ENCODE measurements at regions not wholly inside any gene's neighbourhood (a gene's known extent, or its start where the extent isn't known, plus 50 kb on each side); places are given as distances from the start of the nearest gene placed in this dataset.
"Not testable (repeated sequence)": the region's sequence is repeated elsewhere in the genome, so short reads cannot be mapped to it uniquely, and the experiment has no call there.

- H3K9me3 ChIP-seq (ENCODE audit: control insufficient read depth, low read length): no peaks in the 10 kb centered on the region
- H3K27ac ChIP-seq (ENCODE audit: low read depth, low read length, severe bottlenecking): no peak overlapping the region
- H3K4me1 ChIP-seq (ENCODE audit: control insufficient read depth, insufficient read depth, low read length, poor library complexity, severe bottlenecking): no peaks in the 10 kb centered on the region
- H3K36me3 ChIP-seq (ENCODE audit: control insufficient read depth, insufficient read depth, low read length): no peaks in the 10 kb centered on the region
- H3K4me3 ChIP-seq (ENCODE audit: extremely low read depth, insufficient read depth, low read length, poor library complexity, severe bottlenecking): no peak overlapping the region
- 89 to 93% methylated on average over 3 of the region's 5 CpGs for WGBS, 2 experiments (ENCODE audit: insufficient coverage in 2 of 2)
Measured at GRCh38 chr3:88824666-88825564, 282.5 kb upstream of the EPHA3 start.

GRCh38 chr3:88828466-88828865, 279.0 kb upstream of the EPHA3 start:
- no peak overlapping the region for H3K4me3 ChIP-seq (ENCODE audit: extremely low read depth, insufficient read depth, low read length, poor library complexity, severe bottlenecking)
- H3K9me3 ChIP-seq (ENCODE audit: control insufficient read depth, low read length): no peaks in the 10 kb centered on the region
- WGBS, 2 experiments (ENCODE audit: insufficient coverage in 2 of 2): no CpG with 5 or more reads among the region's 2 CpGs
- H3K36me3 ChIP-seq (ENCODE audit: control insufficient read depth, insufficient read depth, low read length): no peaks in the 10 kb centered on the region
- no peak overlapping the region for H3K27ac ChIP-seq (ENCODE audit: low read depth, low read length, severe bottlenecking)
- H3K4me1 ChIP-seq (ENCODE audit: control insufficient read depth, insufficient read depth, low read length, poor library complexity, severe bottlenecking): no peaks in the 10 kb centered on the region

- no peak overlapping the region for H3K4me3 ChIP-seq (ENCODE audit: extremely low read depth, insufficient read depth, low read length, poor library complexity, severe bottlenecking)
- no CpG with 5 or more reads among the region's 2 CpGs for WGBS, 2 experiments (ENCODE audit: insufficient coverage in 2 of 2)
- H3K36me3 ChIP-seq (ENCODE audit: control insufficient read depth, insufficient read depth, low read length): no peaks in the 10 kb centered on the region
- H3K4me1 ChIP-seq (ENCODE audit: control insufficient read depth, insufficient read depth, low read length, poor library complexity, severe bottlenecking): no peaks in the 10 kb centered on the region
- no peaks in the 10 kb centered on the region for H3K9me3 ChIP-seq (ENCODE audit: control insufficient read depth, low read length)
- no peak overlapping the region for H3K27ac ChIP-seq (ENCODE audit: low read depth, low read length, severe bottlenecking)
Measured at GRCh38 chr3:88852606-88853005, 254.8 kb upstream of the EPHA3 start.

- no peaks in the 10 kb centered on the region for H3K4me1 ChIP-seq (ENCODE audit: control insufficient read depth, insufficient read depth, low read length, poor library complexity, severe bottlenecking)
- no peak overlapping the region for H3K4me3 ChIP-seq (ENCODE audit: extremely low read depth, insufficient read depth, low read length, poor library complexity, severe bottlenecking)
- no peaks in the 10 kb centered on the region for H3K9me3 ChIP-seq (ENCODE audit: control insufficient read depth, low read length)
- WGBS, 2 experiments (ENCODE audit: insufficient coverage in 2 of 2): 60% methylated on average over 1 of the region's 3 CpGs; no CpG with 5 or more reads in 1 of the 2 experiments
- no peaks in the 10 kb centered on the region for H3K36me3 ChIP-seq (ENCODE audit: control insufficient read depth, insufficient read depth, low read length)
- no peak overlapping the region for H3K27ac ChIP-seq (ENCODE audit: low read depth, low read length, severe bottlenecking)
Measured at GRCh38 chr3:88863196-88863595, 244.2 kb upstream of the EPHA3 start.

GRCh38 chr3:88876724-88877123, 230.7 kb upstream of the EPHA3 start:
- WGBS, 2 experiments (ENCODE audit: insufficient coverage in 2 of 2): 88% methylated on average over 3 of the region's 4 CpGs; no CpG with 5 or more reads in 1 of the 2 experiments
- no peaks in the 10 kb centered on the region for H3K4me1 ChIP-seq (ENCODE audit: control insufficient read depth, insufficient read depth, low read length, poor library complexity, severe bottlenecking)
- H3K36me3 ChIP-seq (ENCODE audit: control insufficient read depth, insufficient read depth, low read length): no peaks in the 10 kb centered on the region
- H3K9me3 ChIP-seq (ENCODE audit: control insufficient read depth, low read length): no peaks in the 10 kb centered on the region
- H3K27ac ChIP-seq (ENCODE audit: low read depth, low read length, severe bottlenecking): no peak overlapping the region
- no peak overlapping the region for H3K4me3 ChIP-seq (ENCODE audit: extremely low read depth, insufficient read depth, low read length, poor library complexity, severe bottlenecking)

DNA sequence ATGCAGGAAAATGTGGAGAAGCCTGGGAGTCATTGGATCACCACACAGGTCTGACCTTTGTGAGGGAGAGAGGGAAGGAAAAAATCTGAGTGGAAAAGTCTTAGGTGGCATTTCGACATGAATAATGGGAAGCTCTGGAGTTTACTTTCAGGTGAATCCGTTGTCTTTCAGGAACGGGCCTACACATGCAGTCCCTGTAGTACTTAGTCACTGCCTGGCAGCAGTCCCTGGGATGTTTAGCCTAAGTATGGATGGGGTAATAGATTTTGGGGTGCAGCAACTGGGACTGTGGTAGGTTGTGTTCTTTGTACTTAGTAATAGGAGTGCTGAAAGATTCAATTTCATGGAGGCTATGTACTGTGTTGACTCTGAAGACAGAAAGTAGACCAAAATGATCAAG, 227.5 kb upstream of the EPHA3 start:
- Histone ChIP-seq H3K36me3 (ENCODE audit: control insufficient read depth, insufficient read depth, low read length) (no peaks in the 10 kb centered on the region), H3K9me3 (ENCODE audit: control insufficient read depth, low read length) (no peaks in the 10 kb centered on the region), H3K4me3 (ENCODE audit: extremely low read depth, insufficient read depth, low read length, poor library complexity, severe bottlenecking) (no peak overlapping the region), H3K27ac (ENCODE audit: low read depth, low read length, severe bottlenecking) (no peak overlapping the region), H3K4me1 (ENCODE audit: control insufficient read depth, insufficient read depth, low read length, poor library complexity, severe bottlenecking) (no peaks in the 10 kb centered on the region)
- 90 to 96% methylated on average over 3 of the region's 3 CpGs for WGBS, 2 experiments (ENCODE audit: insufficient coverage in 2 of 2)

DNA sequence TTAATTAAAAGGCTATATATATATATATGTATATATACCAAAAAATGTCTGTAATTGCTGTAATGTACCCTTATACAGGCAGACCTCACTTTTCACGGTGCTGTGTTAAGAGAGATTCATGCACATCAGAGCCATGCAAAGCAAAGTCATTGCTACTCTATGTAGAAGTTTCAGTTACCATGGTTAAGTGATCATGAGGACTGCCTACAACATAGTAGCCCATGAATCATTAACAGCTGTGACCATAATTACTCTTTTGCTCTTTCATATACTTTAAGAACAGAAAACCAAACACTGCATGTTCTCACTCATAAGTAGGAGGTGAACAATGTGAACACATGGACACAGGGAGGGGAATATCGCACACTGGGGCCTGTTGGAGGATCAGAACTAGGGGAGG, 225.3 kb upstream of the EPHA3 start:
- H3K9me3 ChIP-seq (ENCODE audit: control insufficient read depth, low read length): no peaks in the 10 kb centered on the region
- no peak overlapping the region for H3K27ac ChIP-seq (ENCODE audit: low read depth, low read length, severe bottlenecking)
- no peak overlapping the region for H3K4me3 ChIP-seq (ENCODE audit: extremely low read depth, insufficient read depth, low read length, poor library complexity, severe bottlenecking)
- H3K4me1 ChIP-seq (ENCODE audit: control insufficient read depth, insufficient read depth, low read length, poor library complexity, severe bottlenecking): no peaks in the 10 kb centered on the region
- H3K36me3 ChIP-seq (ENCODE audit: control insufficient read depth, insufficient read depth, low read length): no peaks in the 10 kb centered on the region
- WGBS, 2 experiments (ENCODE audit: insufficient coverage in 2 of 2): no CpG with 5 or more reads among the region's 2 CpGs

DNA sequence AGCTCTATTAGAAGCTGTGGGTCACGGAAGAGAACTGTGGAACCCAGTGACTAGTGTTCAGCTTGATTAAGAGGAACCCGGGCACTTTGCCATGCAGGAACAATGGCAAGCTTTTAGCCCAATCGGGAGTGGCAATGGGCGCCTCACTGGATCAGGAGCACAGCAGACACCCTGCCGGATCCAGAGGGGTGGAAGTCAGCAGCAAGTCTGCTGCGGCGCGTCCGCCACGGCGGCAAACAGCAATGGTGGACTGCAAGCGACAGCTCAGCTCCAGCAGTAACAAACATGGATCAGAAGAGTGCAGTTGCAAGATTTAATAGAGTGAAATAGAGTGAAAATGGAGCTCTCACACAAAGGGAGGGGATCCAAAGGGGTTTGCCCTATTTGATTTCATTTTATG, 220.8 kb upstream of the EPHA3 start:
- H3K4me1 ChIP-seq (ENCODE audit: control insufficient read depth, insufficient read depth, low read length, poor library complexity, severe bottlenecking); H3K4me3 ChIP-seq (ENCODE audit: extremely low read depth, insufficient read depth, low read length, poor library complexity, severe bottlenecking); H3K27ac ChIP-seq (ENCODE audit: low read depth, low read length, severe bottlenecking); H3K36me3 ChIP-seq (ENCODE audit: control insufficient read depth, insufficient read depth, low read length): not testable (repeated sequence)
- peaks cover 12% of the 10 kb centered on the region for H3K9me3 ChIP-seq (ENCODE audit: control insufficient read depth, low read length)
- WGBS, 2 experiments (ENCODE audit: insufficient coverage in 2 of 2): 84 to 88% methylated on average over 12 of the region's 12 CpGs

DNA sequence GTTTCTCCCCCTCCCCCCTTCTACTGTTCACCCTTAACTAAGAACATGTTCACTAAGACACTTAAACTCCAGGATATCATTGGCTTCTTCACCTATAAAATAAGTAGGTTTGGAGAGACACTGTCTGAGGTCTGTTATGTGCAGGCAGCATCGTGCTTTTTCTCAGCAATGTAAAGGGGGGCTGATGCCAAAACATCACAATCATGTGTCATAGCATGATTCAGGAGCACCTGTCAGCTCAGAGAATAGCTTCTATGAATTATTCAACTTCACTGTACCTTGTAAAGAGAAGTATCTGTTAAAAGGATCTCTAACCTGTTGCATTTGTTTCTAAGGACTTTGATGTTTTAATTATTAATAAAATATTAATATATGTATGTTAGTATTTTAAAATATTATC, 211.4 kb upstream of the EPHA3 start:
- no peaks in the 10 kb centered on the region for H3K9me3 ChIP-seq (ENCODE audit: control insufficient read depth, low read length)
- no peaks in the 10 kb centered on the region for H3K36me3 ChIP-seq (ENCODE audit: control insufficient read depth, insufficient read depth, low read length)
- WGBS, 2 experiments (ENCODE audit: insufficient coverage in 2 of 2): no CpG with 5 or more reads among the region's 1 CpG
- no peak overlapping the region for H3K4me3 ChIP-seq (ENCODE audit: extremely low read depth, insufficient read depth, low read length, poor library complexity, severe bottlenecking)
- no peak overlapping the region for H3K27ac ChIP-seq (ENCODE audit: low read depth, low read length, severe bottlenecking)
- H3K4me1 ChIP-seq (ENCODE audit: control insufficient read depth, insufficient read depth, low read length, poor library complexity, severe bottlenecking): no peaks in the 10 kb centered on the region

DNA sequence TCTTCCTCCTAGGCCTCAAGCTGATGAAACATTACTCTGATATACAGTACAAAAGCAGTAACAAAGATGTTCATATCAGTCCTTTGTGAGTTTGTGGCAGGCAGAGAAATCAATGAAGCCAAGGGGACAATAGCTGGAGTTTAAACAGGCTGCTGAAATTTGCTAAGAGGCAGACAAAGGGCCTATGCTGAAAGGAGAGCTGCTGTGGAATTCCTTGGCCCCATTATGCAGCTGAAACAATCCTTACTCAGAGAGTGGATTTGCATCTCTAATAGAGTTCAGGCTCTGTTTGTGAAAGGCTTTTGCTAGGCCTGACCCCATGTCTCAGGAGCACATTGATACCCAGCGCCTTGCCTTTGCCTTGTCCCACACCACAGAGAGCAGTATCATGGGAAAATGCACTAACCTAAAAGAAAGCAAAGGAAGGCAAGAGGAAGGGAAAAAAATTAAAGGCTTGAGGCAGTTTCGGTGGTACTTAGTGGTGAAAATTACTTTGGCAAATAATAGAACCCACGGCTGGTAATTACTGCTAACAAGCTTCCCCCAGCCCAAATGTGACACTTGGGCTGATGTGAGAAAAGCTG, 195.0 kb upstream of the EPHA3 start:
- Histone ChIP-seq H3K27ac (ENCODE audit: low read depth, low read length, severe bottlenecking) (peak overlapping the region; percentile 75), H3K9me3 (ENCODE audit: control insufficient read depth, low read length) (no peaks in the 10 kb centered on the region), H3K4me1 (ENCODE audit: control insufficient read depth, insufficient read depth, low read length, poor library complexity, severe bottlenecking) (no peaks in the 10 kb centered on the region), H3K4me3 (ENCODE audit: extremely low read depth, insufficient read depth, low read length, poor library complexity, severe bottlenecking) (no peak overlapping the region), H3K36me3 (ENCODE audit: control insufficient read depth, insufficient read depth, low read length) (no peaks in the 10 kb centered on the region)
- WGBS, 2 experiments (ENCODE audit: insufficient coverage in 2 of 2): 40% methylated on average over 1 of the region's 3 CpGs; no CpG with 5 or more reads in 1 of the 2 experiments

- H3K27ac ChIP-seq (ENCODE audit: low read depth, low read length, severe bottlenecking): no peak overlapping the region
- no peak overlapping the region for H3K4me3 ChIP-seq (ENCODE audit: extremely low read depth, insufficient read depth, low read length, poor library complexity, severe bottlenecking)
- no peaks in the 10 kb centered on the region for H3K4me1 ChIP-seq (ENCODE audit: control insufficient read depth, insufficient read depth, low read length, poor library complexity, severe bottlenecking)
- no peaks in the 10 kb centered on the region for H3K9me3 ChIP-seq (ENCODE audit: control insufficient read depth, low read length)
- no peaks in the 10 kb centered on the region for H3K36me3 ChIP-seq (ENCODE audit: control insufficient read depth, insufficient read depth, low read length)
- WGBS, 2 experiments (ENCODE audit: insufficient coverage in 2 of 2): 84 to 89% methylated on average over 4 of the region's 4 CpGs
Measured at GRCh38 chr3:88918841-88919240, 188.6 kb upstream of the EPHA3 start.
